ENCODE measurements at regions not wholly inside any gene's neighbourhood (a gene's known extent, or its start where the extent isn't known, plus 50 kb on each side); places are given as distances from the start of the nearest gene placed in this dataset.

- Mint-ChIP-seq H3K9me3 (ENCODE audit: low read depth) (no peaks in the 10 kb centered on the region), H3K4me1 (ENCODE audit: low read depth) (no peaks in the 10 kb centered on the region), H3K4me3 (no peak overlapping the region), H3K27me3 (peaks cover 9% of the 10 kb centered on the region), H3K27ac (no peak overlapping the region), H3K36me3 (no peaks in the 10 kb centered on the region)
Measured at GRCh38 chr3:178405531-178405930, 130.7 kb upstream of the KCNMB2 start.

- Mint-ChIP-seq H3K4me1 (ENCODE audit: low read depth) (no peaks in the 10 kb centered on the region), H3K4me3 (no peak overlapping the region), H3K27me3 (peaks cover 10% of the 10 kb centered on the region), H3K9me3 (ENCODE audit: low read depth) (no peaks in the 10 kb centered on the region), H3K27ac (no peak overlapping the region), H3K36me3 (no peaks in the 10 kb centered on the region)
Measured at GRCh38 chr3:178406206-178406605, 130.0 kb upstream of the KCNMB2 start.

GRCh38 chr3:178415384-178415783, 120.9 kb upstream of the KCNMB2 start:
- Mint-ChIP-seq H3K27ac (no peak overlapping the region), H3K4me1 (ENCODE audit: low read depth) (no peaks in the 10 kb centered on the region), H3K9me3 (ENCODE audit: low read depth) (no peaks in the 10 kb centered on the region), H3K4me3 (no peak overlapping the region), H3K27me3 (peaks cover 13% of the 10 kb centered on the region), H3K36me3 (no peaks in the 10 kb centered on the region)

GRCh38 chr3:178417736-178418135, 118.5 kb upstream of the KCNMB2 start:
- no peaks in the 10 kb centered on the region for H3K4me1 Mint-ChIP-seq (ENCODE audit: low read depth)
- H3K4me3 Mint-ChIP-seq, result no peak overlapping the region
- H3K9me3 Mint-ChIP-seq (ENCODE audit: low read depth), result no peaks in the 10 kb centered on the region
- no peak overlapping the region for H3K27ac Mint-ChIP-seq
- H3K27me3 Mint-ChIP-seq, result peaks cover 8% of the 10 kb centered on the region
- no peaks in the 10 kb centered on the region for H3K36me3 Mint-ChIP-seq

GRCh38 chr3:178419071-178419470, 117.2 kb upstream of the KCNMB2 start:
- Mint-ChIP-seq H3K36me3 (no peaks in the 10 kb centered on the region), H3K4me3 (no peak overlapping the region), H3K27me3 (peaks cover 1% of the 10 kb centered on the region), H3K4me1 (ENCODE audit: low read depth) (no peaks in the 10 kb centered on the region), H3K9me3 (ENCODE audit: low read depth) (no peaks in the 10 kb centered on the region), H3K27ac (no peak overlapping the region)

- Mint-ChIP-seq H3K27ac (no peak overlapping the region), H3K9me3 (ENCODE audit: low read depth) (no peaks in the 10 kb centered on the region), H3K4me1 (ENCODE audit: low read depth) (no peaks in the 10 kb centered on the region), H3K36me3 (no peaks in the 10 kb centered on the region), H3K27me3 (peaks cover 1% of the 10 kb centered on the region), H3K4me3 (no peak overlapping the region)
Measured at GRCh38 chr3:178420033-178420432, 116.2 kb upstream of the KCNMB2 start.

- Mint-ChIP-seq H3K4me3 (no peak overlapping the region), H3K27ac (no peak overlapping the region), H3K27me3 (peaks cover 1% of the 10 kb centered on the region), H3K4me1 (ENCODE audit: low read depth) (no peaks in the 10 kb centered on the region), H3K9me3 (ENCODE audit: low read depth) (no peaks in the 10 kb centered on the region), H3K36me3 (no peaks in the 10 kb centered on the region)
Measured at GRCh38 chr3:178421069-178421468, 115.2 kb upstream of the KCNMB2 start.

- no peak overlapping the region for H3K27ac Mint-ChIP-seq
- H3K4me3 Mint-ChIP-seq, result no peak overlapping the region
- H3K27me3 Mint-ChIP-seq, result peaks cover 6% of the 10 kb centered on the region
- H3K4me1 Mint-ChIP-seq (ENCODE audit: low read depth), result no peaks in the 10 kb centered on the region
- H3K9me3 Mint-ChIP-seq (ENCODE audit: low read depth), result no peaks in the 10 kb centered on the region
- no peaks in the 10 kb centered on the region for H3K36me3 Mint-ChIP-seq
Measured at GRCh38 chr3:178422406-178422805, 113.8 kb upstream of the KCNMB2 start.

- Mint-ChIP-seq H3K9me3 (ENCODE audit: low read depth) (no peaks in the 10 kb centered on the region), H3K4me1 (ENCODE audit: low read depth) (no peaks in the 10 kb centered on the region), H3K4me3 (no peak overlapping the region), H3K36me3 (peaks cover 3% of the 10 kb centered on the region), H3K27ac (no peak overlapping the region), H3K27me3 (peaks cover 9% of the 10 kb centered on the region)
Measured at GRCh38 chr3:178428037-178428436, 108.2 kb upstream of the KCNMB2 start.

- Mint-ChIP-seq H3K4me1 (ENCODE audit: low read depth) (no peaks in the 10 kb centered on the region), H3K27ac (no peak overlapping the region), H3K36me3 (no peaks in the 10 kb centered on the region), H3K9me3 (ENCODE audit: low read depth) (no peaks in the 10 kb centered on the region), H3K4me3 (no peak overlapping the region), H3K27me3 (no peaks in the 10 kb centered on the region)
Measured at GRCh38 chr3:178434206-178434805, 101.9 kb upstream of the KCNMB2 start.

- H3K4me3 Mint-ChIP-seq, result no peak overlapping the region
- no peaks in the 10 kb centered on the region for H3K36me3 Mint-ChIP-seq
- H3K4me1 Mint-ChIP-seq (ENCODE audit: low read depth), result no peaks in the 10 kb centered on the region
- no peak overlapping the region for H3K27ac Mint-ChIP-seq
- no peaks in the 10 kb centered on the region for H3K27me3 Mint-ChIP-seq
- H3K9me3 Mint-ChIP-seq (ENCODE audit: low read depth), result no peaks in the 10 kb centered on the region
Measured at GRCh38 chr3:178435575-178435974, 100.7 kb upstream of the KCNMB2 start.

- no peaks in the 10 kb centered on the region for H3K4me1 Mint-ChIP-seq (ENCODE audit: low read depth)
- H3K4me3 Mint-ChIP-seq, result no peak overlapping the region
- no peak overlapping the region for H3K27ac Mint-ChIP-seq
- H3K27me3 Mint-ChIP-seq, result no peaks in the 10 kb centered on the region
- no peaks in the 10 kb centered on the region for H3K9me3 Mint-ChIP-seq (ENCODE audit: low read depth)
- H3K36me3 Mint-ChIP-seq, result no peaks in the 10 kb centered on the region
Measured at GRCh38 chr3:178436773-178437172, 99.5 kb upstream of the KCNMB2 start.

- Mint-ChIP-seq H3K36me3 (no peaks in the 10 kb centered on the region), H3K9me3 (ENCODE audit: low read depth) (no peaks in the 10 kb centered on the region), H3K4me3 (no peak overlapping the region), H3K27ac (no peak overlapping the region), H3K27me3 (no peaks in the 10 kb centered on the region), H3K4me1 (ENCODE audit: low read depth) (no peaks in the 10 kb centered on the region)
Measured at GRCh38 chr3:178437236-178437635, 99.0 kb upstream of the KCNMB2 start.

- Mint-ChIP-seq H3K36me3 (no peaks in the 10 kb centered on the region), H3K27me3 (no peaks in the 10 kb centered on the region)
Measured at GRCh38 chr3:178439504-178439903, 96.7 kb upstream of the KCNMB2 start.

GRCh38 chr3:178440043-178440442, 96.2 kb upstream of the KCNMB2 start:
- Mint-ChIP-seq H3K27ac (no peak overlapping the region), H3K36me3 (no peaks in the 10 kb centered on the region), H3K4me3 (no peak overlapping the region), H3K27me3 (no peaks in the 10 kb centered on the region), H3K4me1 (ENCODE audit: low read depth) (no peaks in the 10 kb centered on the region), H3K9me3 (ENCODE audit: low read depth) (no peaks in the 10 kb centered on the region)

More at GRCh38 chr3:178439504-178439903, 96.7 kb upstream of the KCNMB2 start:
- Mint-ChIP-seq H3K4me1 (ENCODE audit: low read depth) (no peaks in the 10 kb centered on the region), H3K4me3 (no peak overlapping the region), H3K27ac (no peak overlapping the region), H3K9me3 (ENCODE audit: low read depth) (no peaks in the 10 kb centered on the region)

GRCh38 chr3:178443634-178444033, 92.6 kb upstream of the KCNMB2 start:
- H3K27ac Mint-ChIP-seq, result no peak overlapping the region
- no peaks in the 10 kb centered on the region for H3K4me1 Mint-ChIP-seq (ENCODE audit: low read depth)
- H3K9me3 Mint-ChIP-seq (ENCODE audit: low read depth), result no peaks in the 10 kb centered on the region
- no peaks in the 10 kb centered on the region for H3K36me3 Mint-ChIP-seq
- H3K4me3 Mint-ChIP-seq, result no peak overlapping the region
- no peaks in the 10 kb centered on the region for H3K27me3 Mint-ChIP-seq

Measured in activated naive CD8-positive, alpha-beta T cell (primary cell).